GM21786 (cell line): ENCODE measurements at regions not wholly inside any gene's neighbourhood (a gene's known extent, or its start where the extent isn't known, plus 50 kb on each side); places are given as distances from the start of the nearest gene placed in this dataset.
A peak's percentile ranks its signal among the peaks of the same experiment; 100 is the strongest.

ENCODE experiments used
- ATAC-seq: cut with Tn5 transposase; IDR thresholded peaks from one replicate; pipeline ENCODE4 v1.9.1; 2021; ENCODE audit not compliant: unreplicated experiment

DNA sequence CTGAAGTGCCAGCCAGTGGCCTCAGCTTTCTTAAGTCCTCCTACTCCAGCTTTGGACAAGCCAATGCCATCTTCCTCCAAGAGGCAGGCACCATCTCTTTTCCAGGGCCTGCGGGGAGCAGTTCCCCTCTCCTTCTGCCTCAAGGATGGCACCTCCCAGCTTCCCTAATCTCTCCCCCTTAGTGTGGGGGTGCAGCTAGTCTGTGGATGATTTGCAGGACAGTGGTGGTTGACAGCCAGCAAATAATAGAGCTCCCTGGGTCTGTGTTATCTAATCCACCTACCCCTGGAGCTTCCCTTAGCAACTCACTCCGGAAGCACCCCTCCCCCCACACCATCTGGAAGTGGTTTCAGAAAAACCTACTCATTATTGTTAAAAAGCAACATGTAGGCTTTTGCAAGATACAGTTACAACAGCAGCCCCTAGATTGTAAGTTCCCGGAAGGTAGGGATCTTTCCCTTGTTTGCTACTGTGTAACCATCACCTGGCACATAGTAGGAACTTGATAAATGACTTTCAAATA, 247.1 kb downstream of the BCOR start:
- no peak for ATAC-seq

DNA sequence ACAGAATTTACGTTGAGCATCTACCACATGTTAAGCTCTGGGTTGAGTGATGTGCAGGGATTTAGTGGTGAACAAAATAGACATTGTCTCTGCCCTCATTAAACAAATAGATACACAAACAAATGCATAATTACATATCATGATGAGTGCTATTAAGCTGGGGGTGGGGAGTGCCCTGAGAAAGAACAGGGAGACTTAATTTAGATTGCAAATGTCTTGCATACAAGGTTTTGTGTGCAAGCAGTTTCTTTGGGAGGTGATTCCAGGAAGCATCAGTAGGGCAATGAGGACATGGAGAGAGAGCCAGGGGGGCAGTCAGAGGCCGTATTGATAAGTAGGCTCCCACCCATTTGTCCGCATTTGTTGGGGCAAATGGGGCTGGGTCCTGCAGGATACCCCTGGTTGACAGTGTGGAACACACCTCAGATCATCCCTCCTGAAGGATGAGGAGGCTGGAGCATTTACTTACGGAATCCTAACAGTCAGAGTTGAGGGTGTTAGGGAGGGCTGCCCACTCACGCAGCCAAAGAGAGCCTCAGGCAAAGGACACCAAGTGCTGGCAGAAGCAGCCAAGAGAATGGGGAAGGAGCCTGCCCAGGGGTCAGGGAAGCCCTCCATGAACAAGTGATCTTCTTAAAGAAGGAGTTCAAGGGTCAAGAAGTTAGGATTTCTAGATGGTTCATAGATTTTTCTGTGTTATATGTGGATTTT, 245.9 kb downstream of the BCOR start:
- no peak for ATAC-seq

DNA sequence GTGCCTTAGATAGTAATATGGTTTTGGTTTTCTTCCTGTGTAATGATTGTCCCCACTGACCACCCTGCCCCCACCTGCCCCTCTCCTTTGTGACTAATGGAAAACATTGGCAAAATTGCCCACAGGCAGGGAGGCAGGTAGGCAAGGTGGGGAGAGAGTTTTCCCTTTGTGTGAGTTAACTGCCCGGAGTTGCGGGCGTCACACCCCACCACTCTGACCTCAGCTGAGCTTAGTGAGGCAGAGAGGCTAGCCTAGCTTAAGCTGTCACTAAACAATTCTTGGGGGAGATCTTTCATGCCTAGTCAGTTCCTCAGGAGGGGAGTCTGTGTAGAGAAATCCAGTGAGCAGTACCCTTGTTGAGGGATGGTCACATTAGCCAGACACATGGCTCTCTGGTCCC, 245.3 kb downstream of the BCOR start:
- ATAC-seq = no peak

DNA sequence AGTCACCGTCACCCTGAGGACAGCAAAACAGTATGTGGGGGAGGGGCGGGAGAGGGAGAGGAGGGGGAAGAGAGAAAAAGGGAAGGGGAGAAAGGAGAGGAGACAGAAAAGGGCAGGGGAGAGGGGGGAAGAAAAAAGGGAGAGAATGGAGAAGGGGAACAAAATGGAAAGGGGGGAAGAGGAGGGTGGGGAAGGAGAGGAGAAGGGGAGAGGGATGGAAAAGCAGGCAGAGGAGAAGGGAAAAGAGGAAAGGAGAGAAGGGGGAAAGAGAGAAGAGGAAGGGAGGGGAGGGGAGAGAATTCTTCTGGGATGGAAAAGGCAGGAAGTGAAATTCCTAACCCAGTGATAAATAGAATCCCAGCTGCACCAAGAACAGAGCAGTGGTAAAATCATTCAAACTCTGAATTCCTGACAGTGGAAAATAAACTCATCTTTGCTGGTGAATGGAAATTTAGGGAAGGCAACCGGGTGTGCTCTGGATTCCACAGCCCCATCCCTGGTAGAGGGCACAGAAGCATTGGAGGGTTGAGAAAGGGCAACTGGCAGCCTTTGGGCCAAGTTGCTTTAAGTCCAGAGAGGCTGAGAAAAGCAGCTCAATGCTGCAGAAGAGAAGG, 244.2 kb downstream of the BCOR start:
- ATAC-seq = no peak

DNA sequence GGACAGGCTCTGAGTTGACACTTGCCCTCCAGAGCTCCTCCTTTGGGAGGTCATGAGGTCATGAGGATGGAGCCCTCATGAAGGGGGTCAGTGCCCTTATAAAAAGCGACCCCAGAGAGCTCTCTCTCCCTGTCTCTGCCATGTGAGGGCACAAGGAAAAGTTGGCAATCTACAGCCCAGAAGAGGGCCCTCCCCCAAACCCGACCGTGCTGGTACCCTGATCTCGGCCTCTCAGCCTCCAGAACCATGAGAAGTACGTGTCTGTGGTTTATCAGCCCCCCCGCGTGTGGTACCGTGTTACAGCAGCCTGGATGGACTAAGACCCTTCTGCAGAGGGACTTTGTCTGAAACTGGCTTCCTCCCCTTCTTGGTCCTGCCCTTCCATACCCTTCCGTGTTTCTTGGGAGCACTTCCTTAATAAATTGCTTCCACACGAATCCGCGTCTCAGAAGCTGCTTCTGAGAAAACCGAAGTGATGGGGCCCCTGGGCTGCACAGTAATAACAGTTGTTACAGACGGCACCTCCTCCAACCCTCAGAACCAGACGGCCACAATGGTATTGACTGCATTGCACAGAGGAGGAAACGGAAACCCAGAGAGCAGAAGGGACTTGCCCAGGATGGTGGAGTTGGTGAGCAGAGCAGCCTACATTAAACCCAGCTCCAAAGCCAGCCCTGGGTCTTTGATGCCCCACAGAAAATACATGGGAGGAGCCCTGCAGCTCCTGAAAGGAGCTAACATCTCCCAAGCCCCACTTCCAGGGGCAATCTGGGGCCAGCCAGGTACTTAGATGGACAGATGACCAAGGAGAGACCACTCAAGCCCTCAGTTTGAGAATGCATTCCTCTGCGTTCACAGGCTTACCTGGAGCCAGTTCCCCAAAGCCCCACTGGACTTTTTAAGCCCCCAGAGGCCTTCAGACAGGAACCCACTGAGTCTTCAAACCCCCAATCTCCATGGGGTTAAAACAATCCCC, 242.7 kb downstream of the BCOR start:
- ATAC-seq = peak; percentile 71

DNA sequence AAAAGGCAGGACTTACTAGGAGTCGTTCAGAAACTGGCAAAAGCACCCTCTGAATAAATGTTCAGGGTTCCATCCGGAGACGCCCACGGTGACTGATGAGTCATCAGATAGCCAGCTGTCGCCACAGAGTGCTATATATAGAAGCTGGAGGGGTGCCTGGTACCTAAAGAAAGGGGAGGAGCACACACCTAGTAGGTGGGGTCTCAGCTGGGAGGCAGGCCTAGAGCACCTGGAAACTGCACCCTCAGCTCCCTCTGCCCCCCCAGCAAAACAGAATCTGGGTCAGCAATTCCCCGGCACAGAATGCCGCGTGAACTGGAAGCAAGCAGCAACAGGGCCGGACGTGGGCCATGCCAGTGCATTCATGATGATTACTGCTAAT, 242.0 kb downstream of the BCOR start:
- ATAC-seq = peak; percentile 42

DNA sequence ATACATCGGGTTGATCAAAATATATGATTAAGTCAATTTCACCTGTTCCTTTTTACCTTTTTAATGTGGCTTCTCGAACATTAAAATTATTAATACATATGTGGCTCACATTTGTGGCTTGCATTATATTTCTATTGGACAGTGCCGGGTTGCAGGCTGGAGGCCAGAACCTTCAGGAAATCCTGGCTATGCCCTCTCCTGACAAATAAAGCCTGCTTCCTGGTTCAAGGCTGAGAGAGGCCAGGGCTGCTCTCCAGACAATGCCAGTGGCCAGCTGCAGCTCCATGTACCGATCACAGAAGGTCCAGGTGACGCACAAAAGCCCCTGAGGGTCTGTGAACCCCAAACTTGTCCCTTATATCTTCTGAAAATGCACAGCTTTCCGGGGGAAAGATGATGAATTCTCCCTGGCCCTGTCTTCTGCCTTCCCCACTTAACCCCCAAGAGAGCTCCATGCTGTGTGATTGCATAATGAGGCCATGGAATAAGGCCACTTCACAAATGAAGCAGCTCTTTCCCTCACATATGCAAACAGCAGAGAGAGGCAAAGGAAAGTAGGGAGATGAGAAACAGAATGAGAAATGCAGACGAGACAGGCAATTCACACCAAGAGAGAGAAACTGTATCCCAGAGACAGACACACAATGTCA, 241.2 kb downstream of the BCOR start:
- ATAC-seq = no peak

DNA sequence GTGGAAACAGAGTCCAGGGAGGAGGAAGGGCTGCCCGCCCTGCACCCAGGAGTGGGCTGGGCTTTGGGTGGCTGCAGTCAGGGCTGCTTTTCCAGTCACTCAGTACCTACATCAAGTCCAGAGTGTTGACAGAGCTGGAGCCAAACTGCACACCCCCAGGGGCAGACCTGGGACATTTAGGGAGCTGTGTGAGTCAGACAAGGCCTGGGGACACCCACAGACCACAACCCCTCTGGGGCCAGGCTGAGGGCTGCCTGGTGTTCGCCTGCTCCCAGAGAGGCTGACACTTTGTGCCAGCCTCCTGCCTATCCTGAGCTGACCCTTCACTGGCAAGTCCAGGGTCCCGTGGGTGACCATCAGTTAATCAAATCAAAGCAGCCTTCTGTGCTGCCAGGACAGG, 240.0 kb downstream of the BCOR start:
- ATAC-seq = no peak

DNA sequence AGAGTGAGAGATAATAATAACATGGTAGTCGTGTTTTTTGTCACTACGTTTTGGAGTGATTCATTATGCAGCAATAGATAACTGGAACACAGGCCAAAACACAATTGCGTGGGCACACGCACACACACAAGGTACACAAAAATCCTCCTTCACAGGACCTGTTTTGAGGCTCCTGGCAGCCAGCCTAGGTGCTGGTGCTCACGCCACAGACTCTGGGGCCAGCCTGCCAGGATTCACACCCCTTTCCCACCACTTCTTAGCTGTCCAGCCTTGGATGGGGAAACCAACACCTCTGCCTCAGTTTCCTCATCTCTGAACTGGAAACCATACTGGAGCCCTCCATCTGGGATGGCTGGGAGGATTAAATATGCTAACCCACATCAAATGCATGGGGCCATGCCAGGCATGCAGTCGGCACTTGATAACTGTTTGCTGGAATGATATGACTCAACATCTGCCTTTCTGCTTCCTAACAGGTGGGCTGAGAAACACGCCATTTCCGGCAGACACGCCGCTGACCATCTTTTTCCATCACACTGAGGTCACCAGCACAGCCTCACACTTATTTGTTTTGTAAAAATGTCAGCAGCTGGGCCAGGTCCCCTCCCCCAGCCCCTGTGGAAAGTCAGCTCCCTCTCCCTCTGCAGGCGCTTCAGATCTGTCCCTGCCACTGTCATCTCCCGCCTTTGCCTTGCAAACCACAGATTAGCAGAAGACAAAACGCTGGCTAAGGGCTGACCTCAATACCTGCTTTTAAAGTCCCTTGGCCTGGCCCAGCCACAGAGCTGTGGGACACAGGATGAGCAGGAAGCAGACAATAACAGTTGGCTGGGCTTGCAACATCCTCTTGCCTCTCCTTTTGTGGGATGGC, 237.5 kb downstream of the BCOR start:
- ATAC-seq = peak; percentile 61

DNA sequence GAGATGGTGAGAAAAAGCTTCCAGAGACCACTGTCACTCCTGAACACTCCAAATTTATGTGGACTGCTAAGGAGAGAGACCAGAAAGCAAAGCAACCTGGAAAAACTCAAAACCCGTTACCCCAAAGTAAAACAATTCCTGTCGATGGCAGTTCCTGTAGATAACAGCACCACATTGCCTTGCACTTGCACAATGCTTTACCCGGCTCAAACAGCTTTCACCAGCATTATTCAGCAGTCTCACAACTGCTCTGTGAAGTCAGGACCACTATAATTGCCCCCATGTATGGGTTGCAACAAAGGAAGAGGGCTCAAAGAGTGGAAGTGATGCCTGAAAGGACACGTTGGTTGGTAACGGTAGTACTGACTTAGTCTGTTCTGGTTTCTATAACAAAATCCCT, 234.8 kb downstream of the BCOR start:
- no peak for ATAC-seq

DNA sequence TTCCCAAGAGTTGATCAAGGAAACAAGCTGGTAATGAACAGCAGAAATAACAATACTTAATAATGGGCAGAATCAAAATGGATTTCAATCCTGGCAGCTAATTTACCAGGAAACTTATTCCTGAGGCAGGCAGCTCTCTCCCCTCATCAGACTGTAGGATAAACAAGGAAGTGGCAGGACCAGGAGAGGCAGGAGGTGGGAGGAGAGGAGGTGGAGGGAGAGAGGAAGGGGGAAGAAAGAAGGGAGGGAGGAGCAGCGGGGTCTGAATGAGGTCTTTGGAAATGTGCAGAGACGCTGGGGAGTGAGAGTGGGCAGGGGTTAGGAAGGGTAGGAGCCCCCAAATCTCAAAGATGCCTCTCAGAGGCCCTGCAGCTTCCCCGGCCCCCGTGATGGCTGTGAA, 231.5 kb downstream of the BCOR start:
- ATAC-seq = no peak

DNA sequence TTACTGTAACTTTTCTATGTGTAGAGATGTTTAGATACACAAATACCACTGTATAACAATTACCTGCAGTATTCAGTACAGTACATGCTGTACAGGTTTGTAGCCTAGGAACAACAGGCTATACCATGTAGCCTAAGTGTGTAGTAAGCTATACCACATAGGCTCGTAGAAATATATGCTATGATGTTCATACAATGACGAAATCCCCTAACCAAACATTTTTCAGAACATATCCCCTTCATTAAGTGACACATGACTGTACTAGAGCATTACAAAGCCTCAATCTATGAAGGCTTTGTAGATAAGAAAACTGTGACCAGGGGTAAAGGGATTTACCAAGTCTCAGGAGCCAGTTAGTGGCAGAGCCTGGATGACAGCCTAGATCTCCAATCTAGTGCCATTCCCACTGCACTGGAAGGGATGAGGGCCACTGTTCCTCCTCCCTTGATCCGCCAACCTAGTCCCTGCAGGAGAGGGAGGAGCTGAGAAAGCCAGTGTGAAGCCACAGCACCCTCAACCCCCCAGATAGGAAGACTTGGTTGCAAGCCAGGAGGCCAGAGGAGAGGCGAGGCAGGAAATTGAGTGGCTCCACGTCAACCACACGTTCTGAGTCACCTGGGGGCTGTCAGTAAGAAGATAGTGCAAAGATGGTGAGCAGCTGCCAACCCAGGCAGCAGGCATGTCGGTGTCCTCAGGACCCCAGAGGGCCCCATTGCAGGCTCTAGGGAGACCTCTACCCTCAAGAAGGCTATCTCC, 227.7 kb downstream of the BCOR start:
- no peak for ATAC-seq

DNA sequence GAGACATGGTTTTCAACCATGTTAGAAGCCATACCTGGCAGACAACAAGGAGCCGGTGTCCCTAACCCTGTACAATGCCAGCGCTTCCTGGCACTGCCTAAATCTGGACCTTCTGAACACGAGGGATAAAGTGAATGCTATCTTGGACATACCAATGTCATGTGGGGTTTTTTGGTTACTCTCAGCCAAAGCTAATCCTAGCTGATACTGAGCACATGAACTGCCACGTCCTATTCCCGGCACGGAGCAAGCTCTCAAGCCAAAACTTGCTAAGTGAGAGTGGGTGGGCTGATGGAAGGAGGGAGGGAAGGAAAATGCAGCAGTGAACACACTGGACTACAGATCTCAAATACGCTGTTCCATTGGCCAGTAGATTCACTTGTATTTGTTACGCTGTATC, 226.1 kb downstream of the BCOR start:
- no peak for ATAC-seq

DNA sequence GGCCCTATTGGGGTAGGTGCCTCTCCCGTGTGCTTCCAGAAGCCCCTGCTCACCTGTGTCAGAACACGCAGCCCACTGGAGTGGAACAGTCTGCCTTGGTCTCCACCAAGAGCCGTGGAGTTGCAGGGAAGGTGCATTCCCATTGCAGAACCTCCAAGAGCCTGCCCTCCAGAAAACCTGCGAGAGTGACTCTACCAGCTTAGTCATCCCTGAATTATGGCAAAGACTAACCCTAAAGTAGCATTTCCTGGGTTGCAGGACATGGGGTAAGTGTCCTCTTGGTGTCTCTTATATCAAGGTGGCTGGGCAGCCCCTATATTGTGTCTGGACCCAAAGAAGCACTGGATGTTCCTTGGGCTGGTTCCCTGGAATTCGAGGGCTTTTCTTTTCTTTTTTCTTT, 224.6 kb downstream of the BCOR start:
- no peak for ATAC-seq

DNA sequence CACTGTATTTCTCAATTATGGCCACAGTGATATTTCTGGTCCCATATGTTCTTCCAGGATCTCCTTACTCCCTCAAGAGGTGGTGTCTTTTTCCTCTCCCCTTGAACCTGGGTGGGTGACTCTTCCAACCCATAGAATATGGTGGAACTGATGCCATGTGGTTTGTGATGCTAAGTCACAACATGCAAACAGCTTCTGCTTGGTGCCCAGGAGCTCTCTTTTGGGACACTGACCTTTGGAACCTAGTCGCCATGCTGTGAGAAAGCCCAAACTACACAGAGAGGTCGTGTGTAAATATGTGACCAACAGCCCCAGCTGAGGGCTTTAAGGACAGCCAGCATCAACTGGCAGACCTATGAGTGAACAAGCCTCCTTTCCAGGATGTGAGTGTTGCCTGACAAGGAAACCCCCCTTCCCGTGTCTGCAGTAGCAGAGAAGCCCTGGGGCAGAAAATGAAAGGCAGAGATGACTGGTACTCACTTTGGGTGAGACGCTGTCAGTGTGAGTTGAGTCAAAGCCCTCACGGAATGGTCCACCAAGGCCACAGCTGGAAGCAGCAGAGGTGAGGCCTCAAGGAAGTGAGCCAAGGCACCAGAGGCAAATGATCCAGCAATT, 223.4 kb downstream of the BCOR start:
- ATAC-seq = peak; percentile 96

DNA sequence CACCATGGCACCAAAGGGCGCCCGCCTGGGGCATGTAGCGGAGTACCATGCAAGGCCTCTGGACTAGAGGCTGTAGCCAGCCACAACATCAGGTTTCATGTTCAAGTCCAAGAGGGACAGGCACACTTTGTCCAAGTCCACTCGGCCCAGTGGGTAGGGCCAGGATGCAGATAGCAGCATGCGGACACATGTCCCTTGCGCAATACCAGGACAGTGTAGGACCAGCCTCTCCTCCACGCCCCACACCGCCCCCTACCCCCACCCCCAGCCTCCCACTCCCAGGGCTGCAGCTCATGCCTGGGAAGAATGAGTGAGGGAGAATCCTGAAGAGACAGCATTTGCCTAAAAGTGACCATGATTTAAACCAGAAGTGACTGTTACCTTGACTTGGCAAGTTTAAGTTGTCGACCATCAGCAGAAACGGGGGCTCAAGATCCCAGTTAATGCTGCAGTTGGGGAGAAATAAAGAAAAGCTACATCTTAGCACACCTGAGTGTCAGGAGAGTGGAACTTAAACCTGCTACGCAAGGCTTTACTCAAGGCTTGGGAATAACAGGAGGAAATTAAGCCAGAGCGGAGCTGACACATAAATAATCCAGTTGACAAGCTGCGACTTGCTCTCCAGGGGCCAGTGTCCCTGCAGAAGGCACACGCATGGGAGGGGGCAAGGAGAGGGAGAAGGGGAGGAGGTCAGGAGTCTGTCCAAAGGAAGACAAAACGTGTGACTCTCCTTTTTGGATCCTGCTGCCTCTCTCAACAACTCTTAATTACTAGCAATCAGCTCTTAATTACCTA, 221.7 kb downstream of the BCOR start:
- no peak for ATAC-seq

DNA sequence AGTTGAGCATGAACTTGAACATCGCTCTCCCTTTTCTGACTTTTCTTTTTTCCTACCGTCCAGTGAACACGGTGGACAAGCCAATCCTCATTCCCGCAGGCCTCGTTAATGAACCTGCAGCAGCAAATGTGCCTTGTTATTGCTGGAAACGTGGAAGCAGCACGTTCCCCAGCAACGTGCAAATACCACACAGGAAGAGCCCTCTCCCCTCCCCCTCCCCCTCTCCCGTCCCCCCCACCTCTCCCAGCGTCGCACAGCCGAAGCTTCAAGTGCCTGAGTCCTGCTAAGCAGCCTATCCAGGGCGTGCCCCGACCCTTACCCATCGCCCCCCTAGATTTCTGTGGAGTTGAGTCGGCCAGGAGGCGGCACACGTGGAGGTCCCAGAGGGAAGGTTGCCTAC, 219.9 kb downstream of the BCOR start:
- ATAC-seq = no peak

DNA sequence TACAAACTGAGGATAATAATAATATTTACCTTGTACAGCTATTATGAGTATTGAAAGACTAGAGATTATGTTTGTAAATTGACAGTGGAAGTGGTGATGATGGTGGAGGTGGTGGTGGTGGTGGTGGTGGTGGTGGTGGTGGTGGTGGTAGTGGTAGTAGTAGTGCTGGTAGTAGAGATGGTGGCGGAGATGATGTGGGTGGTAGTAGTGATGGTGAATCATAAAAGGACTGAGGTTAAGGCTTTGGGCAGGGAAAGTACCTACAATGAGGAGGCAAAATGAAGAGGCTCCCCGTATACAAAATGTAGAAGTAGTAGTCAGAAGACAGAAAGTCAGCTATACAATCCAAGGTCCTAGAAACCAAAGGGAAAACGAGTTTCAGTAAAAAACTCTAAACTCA, 214.1 kb downstream of the BCOR start:
- no peak for ATAC-seq
